Right lobe of liver (tissue), 4 donors: ENCODE measurements at regions not wholly inside any gene's neighbourhood (a gene's known extent, or its start where the extent isn't known, plus 50 kb on each side); places are given as distances from the start of the nearest gene placed in this dataset.

Experiments
- CTCF ChIP-seq, 4 donors: fragments of 200-600 bp in 3 of 4; fragments of 450-650 bp in 1 of 4; IDR thresholded peaks; one replicate each; pipeline versions ENCODE4 v1.5.1 to v1.8.0; 2016 to 2022; ENCODE audit warnings: antibody characterized with exemption in 4 of 4, mild to moderate bottlenecking in 2 of 4
- POLR2A ChIP-seq: fragments of 450-650 bp; IDR thresholded peaks from one replicate; pipeline ENCODE4 v1.6.1; 2017; ENCODE audit warnings: antibody characterized with exemption, mild to moderate bottlenecking
- donor health status: DM: no; HTN: no; CAD: no.
- donor health status: DM: no; HTN: no; CAD: no.
- donor health status: DM: no; HTN: yes; CAD: no.

GRCh38 chr3:104461431-104461830 is 905.3 kb upstream of the ALCAM start:
- TF ChIP-seq CTCF (IDR thresholded peaks at IDR 0.05) = no peak
- no peak for TF ChIP-seq POLR2A
